ENCODE measurements at regions not wholly inside any gene's neighbourhood (a gene's known extent, or its start where the extent isn't known, plus 50 kb on each side); places are given as distances from the start of the nearest gene placed in this dataset.

DNA sequence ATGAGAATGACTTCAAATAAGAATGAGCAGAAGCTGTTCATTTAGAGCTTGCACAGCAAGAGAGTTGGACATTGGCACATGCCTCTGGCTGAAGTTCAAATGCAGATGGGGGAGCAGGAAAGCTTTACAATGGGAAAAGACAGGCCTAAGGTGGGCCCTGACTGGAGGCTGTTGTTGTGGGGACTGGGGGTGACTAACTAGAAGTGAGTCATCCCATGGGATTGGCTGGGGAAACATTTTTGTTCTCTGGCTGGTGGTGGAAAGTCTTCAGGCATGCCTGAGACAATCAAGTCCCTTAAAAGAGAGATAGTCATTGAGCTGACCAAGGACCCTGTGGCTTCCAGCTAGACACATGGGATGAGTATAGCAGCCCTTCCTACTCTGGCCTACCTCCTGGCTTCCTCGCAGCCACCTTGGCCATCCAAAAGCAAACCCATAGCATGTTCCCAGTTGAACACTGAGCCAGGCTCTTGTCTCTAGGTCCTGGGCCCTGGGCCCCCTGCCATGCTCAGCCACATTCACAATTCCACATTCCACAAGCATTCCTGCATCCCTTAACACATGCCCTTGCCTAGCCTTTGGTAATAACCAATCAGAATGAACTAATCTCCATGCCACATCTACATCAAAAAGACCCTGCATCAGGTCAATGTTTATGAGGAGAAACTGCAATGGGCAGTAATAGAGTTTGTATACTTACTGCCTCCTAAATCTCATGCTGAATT lies 873.4 kb downstream of the NLGN4Y start:
- no peak for DNase-seq (ENCODE audit: low read depth in 1 of 2, low spot score in 1 of 2)

GRCh38 chrY:15402451-15402850 lies 878.1 kb downstream of the NLGN4Y start:
- no peak for DNase-seq (ENCODE audit: low read depth in 1 of 2, low spot score in 1 of 2)

DNA sequence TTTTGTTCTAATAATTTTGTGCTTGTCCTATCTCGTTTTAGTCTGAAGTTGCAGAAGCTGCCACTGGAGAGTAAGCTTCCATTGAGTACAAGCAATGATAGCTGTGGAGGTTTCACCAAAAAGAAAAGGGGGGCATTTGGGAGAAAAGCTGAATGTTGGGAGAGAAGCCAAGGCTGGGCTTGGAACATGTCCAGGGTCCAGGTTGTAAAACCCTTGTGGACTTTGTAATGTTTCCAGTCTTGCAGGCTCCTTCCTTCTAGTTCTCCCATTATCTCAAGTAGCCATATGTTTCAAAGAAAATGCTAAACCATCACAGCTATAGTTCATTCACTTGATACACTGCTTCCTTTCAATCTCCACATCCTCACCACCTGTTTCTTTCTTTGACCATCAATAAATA lies 880.2 kb downstream of the NLGN4Y start:
- no peak for DNase-seq (ENCODE audit: low read depth in 1 of 2, low spot score in 1 of 2)

DNA sequence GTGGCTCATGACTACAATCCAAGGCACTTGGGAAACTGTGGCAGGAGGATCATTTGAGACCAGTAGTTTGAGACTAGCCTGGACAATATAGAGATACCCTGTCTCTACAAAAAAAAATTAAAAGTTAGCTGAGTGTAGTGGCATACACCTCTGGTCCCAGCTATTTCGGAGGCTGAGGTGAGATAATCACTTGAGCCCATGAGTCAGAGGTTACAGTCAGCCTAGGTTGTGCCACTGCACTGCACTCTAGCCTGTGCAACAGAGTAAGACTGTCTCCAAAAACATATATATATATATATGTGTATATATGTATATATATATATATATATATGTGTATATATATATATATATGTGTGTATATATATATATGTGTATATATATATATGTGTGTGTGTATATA lies 890.8 kb downstream of the NLGN4Y start:
- DNase-seq (ENCODE audit: low read depth in 1 of 2, low spot score in 1 of 2), result no peak

GRCh38 chrY:15418613-15419012 lies 894.3 kb downstream of the NLGN4Y start:
- no peak for DNase-seq (ENCODE audit: low read depth in 1 of 2, low spot score in 1 of 2)

DNA sequence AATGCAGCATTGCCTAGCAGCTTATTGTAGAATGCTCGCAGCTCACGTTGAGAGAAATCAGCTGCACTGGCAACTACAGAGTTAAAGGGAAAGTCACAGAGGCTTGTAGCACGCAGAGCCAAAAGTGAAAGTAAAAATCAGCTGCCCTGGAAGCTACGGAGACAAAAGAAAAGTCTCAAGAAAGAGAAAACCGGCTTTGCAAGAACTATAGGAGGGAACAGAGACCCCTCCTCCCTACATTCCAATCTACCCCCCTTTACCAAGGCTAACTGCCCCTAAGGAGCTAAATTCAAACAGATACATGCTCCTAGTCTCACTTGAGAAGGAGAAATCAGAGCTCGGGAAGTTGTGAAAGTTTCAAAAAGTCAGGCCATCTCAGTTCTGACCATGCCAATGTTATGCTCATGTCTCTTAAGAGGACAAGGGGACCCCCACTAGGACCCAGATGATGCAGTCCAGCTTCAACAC lies 900.4 kb downstream of the NLGN4Y start:
- DNase-seq (ENCODE audit: low read depth in 1 of 2, low spot score in 1 of 2), result no peak

DNA sequence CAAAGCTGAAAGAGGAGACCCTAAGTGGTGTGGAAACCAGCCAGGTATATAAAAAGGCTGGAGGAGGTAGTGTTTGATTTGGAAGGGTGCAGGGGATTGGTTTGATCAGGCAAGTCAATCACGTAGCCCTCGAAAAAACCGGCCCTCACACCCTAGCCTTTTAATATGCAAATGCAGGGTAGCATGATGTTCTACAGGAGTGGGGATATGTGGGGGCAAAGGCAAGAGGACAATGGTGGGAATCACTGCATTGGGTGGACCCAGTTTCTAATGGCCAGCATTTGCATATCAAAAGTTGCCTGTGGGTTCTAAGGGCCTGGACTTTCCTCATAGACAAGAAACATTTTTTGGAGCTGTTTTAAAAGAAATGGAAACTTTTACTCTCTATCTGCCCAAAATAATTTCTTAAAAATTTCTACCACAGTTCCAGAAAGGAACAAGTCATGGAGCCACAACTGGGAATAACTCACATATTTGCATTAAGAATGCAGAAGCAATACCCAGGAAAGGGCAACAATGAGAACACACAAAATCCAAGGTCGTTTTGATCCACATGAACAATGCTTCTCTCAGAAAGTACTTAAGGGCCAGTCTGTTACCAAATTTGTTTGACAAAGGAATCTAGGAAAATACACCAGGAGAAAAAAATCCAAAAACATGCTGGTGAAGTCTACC lies 915.8 kb downstream of the NLGN4Y start:
- no peak for DNase-seq (ENCODE audit: low read depth in 1 of 2, low spot score in 1 of 2)

DNA sequence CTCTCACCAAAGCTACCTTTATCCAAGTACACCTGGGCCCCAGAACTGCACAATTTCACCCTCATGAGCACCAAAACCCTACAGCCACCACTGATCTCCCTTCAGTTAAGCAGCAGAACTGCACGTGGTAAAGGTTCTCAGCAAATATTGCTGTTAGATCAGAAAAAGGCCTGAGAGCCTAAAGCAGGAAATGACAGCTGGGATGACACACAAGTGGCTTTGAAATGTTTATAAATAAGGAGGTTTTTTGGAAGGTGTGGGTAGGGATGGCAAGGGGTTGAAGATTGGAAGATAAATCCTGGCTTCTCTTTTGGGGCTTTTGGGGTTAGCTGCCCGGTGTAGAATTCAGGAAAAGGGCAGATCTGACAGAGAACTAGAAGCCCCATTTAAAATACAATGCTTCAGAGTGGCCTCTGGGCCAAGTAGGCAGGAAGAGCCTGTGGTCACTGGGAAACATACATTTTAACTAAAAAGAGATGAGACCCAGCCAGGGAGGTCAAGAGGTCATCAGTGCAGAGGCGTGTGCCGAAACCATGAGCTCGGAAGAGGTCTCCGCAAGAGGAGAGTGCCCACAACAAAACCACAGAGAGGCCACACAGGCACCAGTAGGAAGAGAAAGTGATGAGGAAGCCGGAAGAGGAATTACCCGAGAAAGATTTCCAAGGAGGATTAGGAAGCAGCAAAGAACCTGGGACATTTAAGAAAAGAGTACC lies 916.5 kb downstream of the NLGN4Y start:
- no peak for DNase-seq (ENCODE audit: low read depth in 1 of 2, low spot score in 1 of 2)

GRCh38 chrY:15441878-15442277 lies 917.5 kb downstream of the NLGN4Y start:
- DNase-seq (ENCODE audit: low read depth in 1 of 2, low spot score in 1 of 2), result no peak

GRCh38 chrY:15445871-15446270 lies 921.5 kb downstream of the NLGN4Y start:
- no peak for DNase-seq (ENCODE audit: low read depth in 1 of 2, low spot score in 1 of 2)

- DNase-seq (ENCODE audit: low read depth in 1 of 2, low spot score in 1 of 2), result no peak
Observed at GRCh38 chrY:15446861-15447260, 922.5 kb downstream of the NLGN4Y start.

GRCh38 chrY:15447959-15448358 lies 923.6 kb downstream of the NLGN4Y start:
- no peak for DNase-seq (ENCODE audit: low read depth in 1 of 2, low spot score in 1 of 2)

DNA sequence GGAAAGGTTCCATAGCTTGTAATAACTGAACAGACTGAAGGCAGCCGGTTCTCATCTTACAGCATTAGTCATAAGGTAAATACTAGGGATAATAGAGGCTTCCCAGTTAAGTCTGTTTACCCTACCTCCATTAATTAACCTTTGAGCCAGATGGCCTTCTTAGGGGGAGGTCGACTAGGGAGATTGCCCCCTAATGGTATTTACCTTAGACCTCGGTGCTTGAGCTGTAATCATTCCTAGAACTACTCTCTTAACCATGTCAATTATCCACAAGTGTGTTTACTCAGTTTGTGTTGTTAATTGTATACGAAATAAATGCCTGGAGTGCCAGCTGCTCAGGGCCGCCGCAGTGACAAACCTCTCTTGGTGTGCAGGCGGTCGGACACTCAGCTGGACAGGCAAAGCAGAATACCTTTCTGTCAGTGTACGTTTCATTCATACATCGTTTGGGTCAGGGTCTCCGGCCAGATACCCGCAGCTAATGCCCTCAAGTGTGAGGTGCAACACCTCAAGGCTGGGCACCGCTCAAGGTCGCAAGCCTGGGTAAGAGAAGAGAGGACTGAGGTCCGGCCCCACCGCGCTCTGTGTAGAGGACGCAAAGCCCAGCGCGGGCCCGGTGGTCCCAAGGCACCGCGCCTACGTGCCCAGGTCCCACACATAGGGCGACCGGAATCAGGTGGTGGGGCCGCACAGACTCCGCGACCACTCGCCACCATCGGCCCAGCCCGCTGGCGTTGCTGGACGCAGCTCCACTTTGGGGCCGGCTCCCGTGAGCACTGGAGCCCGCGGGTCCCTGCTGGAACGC lies 931.0 kb downstream of the NLGN4Y start:
- DNase-seq (ENCODE audit: low read depth in 1 of 2, low spot score in 1 of 2), result no peak

- DNase-seq (ENCODE audit: low read depth in 1 of 2, low spot score in 1 of 2), result peak; percentile 38 to 58
Observed at GRCh38 chrY:15455980-15456469, 931.7 kb downstream of the NLGN4Y start.

- DNase-seq (ENCODE audit: low read depth in 1 of 2, low spot score in 1 of 2), result no peak
Observed at GRCh38 chrY:15456491-15456890, 932.2 kb downstream of the NLGN4Y start.

GRCh38 chrY:15457682-15458081 lies 933.4 kb downstream of the NLGN4Y start:
- no peak for DNase-seq (ENCODE audit: low read depth in 1 of 2, low spot score in 1 of 2)

GRCh38 chrY:15458426-15458825 lies 934.1 kb downstream of the NLGN4Y start:
- no peak for DNase-seq (ENCODE audit: low read depth in 1 of 2, low spot score in 1 of 2)

GRCh38 chrY:15465880-15466279 lies 941.6 kb downstream of the NLGN4Y start:
- DNase-seq (ENCODE audit: low read depth in 1 of 2, low spot score in 1 of 2), result no peak

- no peak for DNase-seq (ENCODE audit: low read depth in 1 of 2, low spot score in 1 of 2)
Observed at GRCh38 chrY:15466891-15467290, 942.6 kb downstream of the NLGN4Y start.

GRCh38 chrY:15468091-15468490 lies 943.8 kb downstream of the NLGN4Y start:
- DNase-seq (ENCODE audit: low read depth in 1 of 2, low spot score in 1 of 2), result no peak

DNA sequence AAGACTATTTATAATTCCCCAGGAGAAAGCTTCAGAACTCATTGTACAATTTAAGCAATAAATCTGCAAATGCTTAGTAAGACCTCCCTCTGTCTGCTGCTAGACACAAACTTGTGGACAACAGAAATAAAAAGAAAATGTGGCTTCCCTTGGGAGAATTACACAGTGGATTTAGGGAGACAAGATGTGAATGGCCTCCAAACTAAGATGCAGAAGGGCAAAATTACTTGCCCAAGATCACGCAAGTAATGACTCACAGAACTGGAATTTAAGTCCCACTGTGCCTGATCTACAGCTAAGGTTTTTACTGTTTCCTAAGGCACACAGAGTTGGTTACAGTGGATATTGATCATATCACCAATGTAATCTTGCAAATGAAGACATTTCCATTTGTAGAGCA lies 947.0 kb downstream of the NLGN4Y start:
- DNase-seq (ENCODE audit: low read depth in 1 of 2, low spot score in 1 of 2), result no peak

All from stimulated activated CD4-positive, alpha-beta T cell treated with anti-CD3 and anti-CD28 coated beads, Interleukin-15, amount 100 ng/mL, for 1 hour (primary cell).